Activated CD8-positive, alpha-beta T cell treated with anti-CD3 and anti-CD28 coated beads for 36 hours (primary cell): ENCODE measurements at regions not wholly inside any gene's neighbourhood (a gene's known extent, or its start where the extent isn't known, plus 50 kb on each side); places are given as distances from the start of the nearest gene placed in this dataset.

Experiments used
- ATAC-seq: fragments of 200-7000 bp; cut with Tn5 transposase; one replicate; pipeline ENCODE4 v1.10.0; 2021; ENCODE audit warnings: mild to moderate bottlenecking, moderate library complexity
- CTCF ChIA-PET: fragments of 350-600 bp; sonication (Branson Sonifier 250); formaldehyde crosslinking; loops from one replicate; lab custom pipeline; 2021; ENCODE audit warnings: antibody characterized with exemption; lab: Charles Lee
- POLR2A ChIA-PET: fragments of 350-600 bp; sonication (Branson Sonifier 250); formaldehyde crosslinking; loops from one replicate; lab custom pipeline; 2021; ENCODE audit warnings: antibody characterized with exemption; lab: Charles Lee
- DNase-seq: peaks from one replicate; pipeline ENCODE4 v3.0.0-alpha.2; 2020
- H3K27ac Mint-ChIP-seq: one replicate; pipeline ENCODE4 v1.8.0; 2021; ENCODE audit warnings: mild to moderate bottlenecking, mixed read lengths
- H3K27me3 Mint-ChIP-seq: one replicate; pipeline ENCODE4 v1.8.0; 2021; ENCODE audit warnings: mixed read lengths
- H3K36me3 Mint-ChIP-seq: one replicate; pipeline ENCODE4 v1.8.0; 2021; ENCODE audit warnings: low read depth, mixed read lengths
- H3K4me1 Mint-ChIP-seq: one replicate; pipeline ENCODE4 v1.8.0; 2021; ENCODE audit warnings: low read depth, mixed read lengths
- H3K4me3 Mint-ChIP-seq: one replicate; pipeline ENCODE4 v1.8.0; 2021; ENCODE audit warnings: mild to moderate bottlenecking, moderate library complexity, mixed read lengths
- H3K9me3 Mint-ChIP-seq: one replicate; pipeline ENCODE4 v1.8.0; 2021; ENCODE audit warnings: mixed read lengths
- CTCF ChIP-seq: fragments of 200-600 bp; IDR thresholded peaks from one replicate; pipeline ENCODE4 v1.8.0; 2022; ENCODE audit warnings: antibody characterized with exemption, mild to moderate bottlenecking
- intact Hi-C: fragments of 100-400 bp; cut with micrococcal nuclease; formaldehyde crosslinking; loops from one replicate; pipeline ENCODE4 v1.10.0; 2022

DNA sequence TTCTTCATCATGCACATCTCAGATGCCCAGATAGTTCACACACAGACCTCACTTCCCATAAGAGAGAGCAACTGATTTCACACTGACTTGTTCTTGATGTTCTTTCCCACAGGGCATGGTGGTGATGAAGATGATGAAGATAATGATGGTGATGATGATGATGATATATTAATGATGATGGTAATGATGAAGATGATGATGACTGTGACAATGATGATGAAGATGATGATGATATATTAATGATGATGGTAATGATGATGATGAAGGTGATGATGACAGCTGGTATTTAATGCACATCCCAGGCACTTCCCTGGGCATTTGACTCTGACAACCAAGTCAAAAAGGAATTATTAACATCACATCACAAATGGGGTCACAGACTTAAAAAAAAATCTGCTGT, 225.2 kb downstream of the MAF start:
- no peak overlapping the region for H3K27ac Mint-ChIP-seq
- TF ChIP-seq CTCF = no peak
- intact Hi-C loops = no loop called here
- H3K9me3 Mint-ChIP-seq = peaks cover 15% of the 10 kb centered on the region
- CTCF ChIA-PET = no interaction called here
- H3K36me3 Mint-ChIP-seq = peaks cover 4% of the 10 kb centered on the region
- POLR2A ChIA-PET = no interaction called here
- H3K4me1 Mint-ChIP-seq = peaks cover 11% of the 10 kb centered on the region
- DNase-seq (no peak), ATAC-seq (no peak)
- H3K4me3 Mint-ChIP-seq = no peak overlapping the region
- peaks cover 5% of the 10 kb centered on the region for H3K27me3 Mint-ChIP-seq

GRCh38 chr16:79372503-79373184, 227.9 kb downstream of the MAF start:
- Mint-ChIP-seq H3K27ac (peak overlapping the region; percentile 70), H3K9me3 (peaks cover 15% of the 10 kb centered on the region), H3K4me1 (peaks cover 10% of the 10 kb centered on the region), H3K4me3 (no peak overlapping the region), H3K27me3 (no peaks in the 10 kb centered on the region), H3K36me3 (peaks cover 4% of the 10 kb centered on the region)
- DNase-seq = peak; percentile 58
- ChIA-PET POLR2A (interaction anchor here (1.1 to 1.3 kb wide), 2 partner anchors 9 to 57 kb away, joined by 3 read pairs; no protein-coding TSS in a partner anchor), CTCF (no interaction called here)
- TF ChIP-seq CTCF = no peak
- intact Hi-C loops = no loop called here
- ATAC-seq = peak; percentile 79

DNA sequence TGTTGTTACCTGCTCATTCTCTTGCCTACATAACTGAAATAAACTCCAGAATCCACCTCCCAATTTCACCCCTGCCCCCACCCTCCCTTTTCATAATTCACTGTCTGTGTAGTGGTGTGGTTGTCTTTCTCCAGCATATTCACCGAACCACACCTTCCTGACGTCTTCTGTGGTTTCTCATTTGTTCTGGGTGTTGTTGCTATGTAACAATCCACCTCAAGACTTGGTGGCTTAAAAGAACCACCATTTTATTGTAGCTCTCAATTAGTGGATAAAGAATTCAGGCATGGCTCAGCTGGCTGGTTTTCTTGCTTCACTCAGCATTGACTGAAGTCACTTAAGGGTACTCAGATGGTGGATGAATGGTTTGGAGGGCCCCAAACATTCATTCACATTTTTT, 229.8 kb downstream of the MAF start:
- Mint-ChIP-seq H3K4me3 (no peak overlapping the region), H3K9me3 (peaks cover 16% of the 10 kb centered on the region), H3K4me1 (peaks cover 10% of the 10 kb centered on the region), H3K27ac (no peak overlapping the region), H3K36me3 (peaks cover 4% of the 10 kb centered on the region), H3K27me3 (no peaks in the 10 kb centered on the region)
- ATAC-seq (no peak), DNase-seq (no peak)
- POLR2A ChIA-PET = no interaction called here
- intact Hi-C loops = no loop called here
- TF ChIP-seq CTCF = no peak
- CTCF ChIA-PET = no interaction called here

- DNase-seq = no peak
- Mint-ChIP-seq H3K4me1 (peaks cover 10% of the 10 kb centered on the region), H3K4me3 (no peak overlapping the region), H3K27ac (peak overlapping the region; percentile 0), H3K27me3 (no peaks in the 10 kb centered on the region), H3K36me3 (peaks cover 4% of the 10 kb centered on the region), H3K9me3 (peaks cover 16% of the 10 kb centered on the region)
- no peak for TF ChIP-seq CTCF
- ChIA-PET CTCF (interaction anchor here (1.1 kb wide), 1 partner anchor 12 kb away, joined by 3 read pairs; no protein-coding TSS in a partner anchor), POLR2A (no interaction called here)
- ATAC-seq = no peak
- intact Hi-C loops = no loop called here
Measured at GRCh38 chr16:79369796-79370195, 230.7 kb downstream of the MAF start.

GRCh38 chr16:79367822-79368221, 232.7 kb downstream of the MAF start:
- peaks cover 9% of the 10 kb centered on the region for H3K27me3 Mint-ChIP-seq
- peaks cover 16% of the 10 kb centered on the region for H3K9me3 Mint-ChIP-seq
- intact Hi-C loops = no loop called here
- H3K4me3 Mint-ChIP-seq = no peak overlapping the region
- DNase-seq (no peak), ATAC-seq (no peak)
- no peak overlapping the region for H3K27ac Mint-ChIP-seq
- H3K4me1 Mint-ChIP-seq = peaks cover 9% of the 10 kb centered on the region
- peaks cover 4% of the 10 kb centered on the region for H3K36me3 Mint-ChIP-seq
- no peak for TF ChIP-seq CTCF
- ChIA-PET POLR2A (no interaction called here), CTCF (no interaction called here)
